OCI-LY7 (cell line): ENCODE measurements at regions not wholly inside any gene's neighbourhood (a gene's known extent, or its start where the extent isn't known, plus 50 kb on each side); places are given as distances from the start of the nearest gene placed in this dataset.

Source experiments
- BruUV-seq: library from RNA; stranded (reverse); fragments of 400-500 nt; replicated peaks from 2 replicates; lab custom pipeline; 2021; lab: Mats Ljungman, UMichigan
- CTCF ChIA-PET: fragments of 300-600 bp; sonication (Branson Sonifier 250); formaldehyde crosslinking; loops from one replicate; lab custom pipeline; 2022; ENCODE audit warnings: antibody characterized with exemption; ENCODE audit not compliant: unreplicated experiment; lab: Charles Lee
- POLR2A ChIA-PET: fragments of 300-600 bp; sonication (Branson Sonifier 250); formaldehyde crosslinking; loops from one replicate; lab custom pipeline; 2022; ENCODE audit warnings: antibody characterized with exemption; lab: Charles Lee
- DNase-seq: peaks from one replicate; pipeline ENCODE4 v3.0.0-alpha.2; 2015; ENCODE audit warnings: low spot score
- H2AFZ ChIP-seq: fragments of 200-600 bp; sonication (generic), shearing (Covaris generic); 2 replicates; pipeline ENCODE4 v1.6.1; 2014; ENCODE audit warnings: mild to moderate bottlenecking, antibody characterized with exemption, low read length, moderate library complexity
- H3K27ac ChIP-seq: fragments of 200-600 bp; sonication (generic); 2 replicates; pipeline ENCODE4 v1.5.1; 2014; ENCODE audit warnings: mixed run types, low read depth, mild to moderate bottlenecking, moderate library complexity, low read length, inconsistent platforms; ENCODE audit not compliant: poor library complexity, severe bottlenecking
- H3K36me3 ChIP-seq: fragments of 200-600 bp; sonication (generic); 2 replicates; pipeline ENCODE4 v1.6.1; 2014; ENCODE audit warnings: mild to moderate bottlenecking, antibody characterized with exemption, low read length, moderate library complexity, mixed read lengths; ENCODE audit not compliant: insufficient read depth
- H3K4me1 ChIP-seq: fragments of 200-600 bp; sonication (generic); 2 replicates; pipeline ENCODE4 v1.5.1; 2014; ENCODE audit warnings: mild to moderate bottlenecking, low read length; ENCODE audit not compliant: insufficient read depth, poor library complexity, severe bottlenecking
- H3K4me2 ChIP-seq: fragments of 200-600 bp; sonication (generic); 2 replicates; pipeline ENCODE4 v1.6.1; 2014; ENCODE audit warnings: mild to moderate bottlenecking, low read length
- H3K4me3 ChIP-seq: fragments of 200-600 bp; sonication (generic); 2 replicates; pipeline ENCODE4 v1.5.1; 2014; ENCODE audit warnings: mild to moderate bottlenecking, low read depth, low read length; ENCODE audit not compliant: poor library complexity, severe bottlenecking
- H3K79me2 ChIP-seq: fragments of 200-600 bp; sonication (generic); 2 replicates; pipeline ENCODE4 v1.6.1; 2016; ENCODE audit warnings: low read depth, mild to moderate bottlenecking, low read length, moderate library complexity, mixed read lengths; ENCODE audit not compliant: insufficient read depth
- H3K9me2 ChIP-seq: fragments of 200-600 bp; sonication (generic); 2 replicates; pipeline ENCODE4 v1.6.1; 2016; ENCODE audit warnings: mild to moderate bottlenecking, low read length, mixed read lengths; ENCODE audit not compliant: insufficient read depth
- H3K9me3 ChIP-seq: fragments of 200-600 bp; sonication (generic); 2 replicates; pipeline ENCODE4 v1.6.1; 2014; ENCODE audit warnings: mild to moderate bottlenecking, mixed run types, low read length, mixed read lengths
- H4K20me1 ChIP-seq: fragments of 200-600 bp; sonication (generic); 2 replicates; pipeline ENCODE4 v1.6.1; 2014; ENCODE audit warnings: mild to moderate bottlenecking, antibody characterized with exemption, low read length, moderate library complexity, mixed read lengths; ENCODE audit not compliant: insufficient read depth
- CTCF ChIP-seq: fragments of 200-600 bp; sonication (generic); conservative IDR thresholded peaks from 2 replicates; pipeline ENCODE4 v1.5.1; 2014; ENCODE audit warnings: mild to moderate bottlenecking, antibody characterized with exemption, low read length, moderate library complexity, mixed read lengths
- EZH2phosphoT487 ChIP-seq: fragments of 200-600 bp; sonication (generic); IDR thresholded peaks from 2 replicates; pipeline ENCODE4 v1.6.1; 2018; ENCODE audit warnings: low read depth, borderline replicate concordance, mild to moderate bottlenecking, mixed run types, antibody characterized with exemption, low read length, moderate library complexity, mixed read lengths
- intact Hi-C: fragments of 100-400 bp; cut with micrococcal nuclease; formaldehyde crosslinking; loops from one replicate; pipeline ENCODE4 v1.10.0; 2022; ENCODE audit not compliant: unreplicated experiment

GRCh38 chrX:10831716-10832502, 211.5 kb upstream of the MID1 start:
- Histone ChIP-seq H3K36me3 (no peaks in the 10 kb centered on the region), H3K9me2 (no peaks in the 10 kb centered on the region), H2AFZ (no peak overlapping the region), H3K4me1 (no peaks in the 10 kb centered on the region), H3K4me3 (no peak overlapping the region), H3K79me2 (no peaks in the 10 kb centered on the region), H3K4me2 (no peak overlapping the region), H3K27ac (no peak overlapping the region), H3K9me3 (no peaks in the 10 kb centered on the region), H4K20me1 (no peaks in the 10 kb centered on the region)
- TF ChIP-seq EZH2phosphoT487, result no peak
- no peak for TF ChIP-seq CTCF
- ChIA-PET CTCF (no interaction called here), POLR2A (no interaction called here)
- DNase-seq, result no peak
- BruUV-seq, result no TSS peak
- intact Hi-C loops, result no loop called here

GRCh38 chrX:10833299-10834169, 213.1 kb upstream of the MID1 start:
- BruUV-seq, result no TSS peak
- H3K79me2 ChIP-seq, result no peaks in the 10 kb centered on the region
- H3K9me3 ChIP-seq, result no peaks in the 10 kb centered on the region
- no peak overlapping the region for H3K27ac ChIP-seq
- intact Hi-C loops, result no loop called here
- ChIA-PET CTCF (no interaction called here), POLR2A (no interaction called here)
- no peak for TF ChIP-seq CTCF
- H2AFZ ChIP-seq, result no peak overlapping the region
- H3K9me2 ChIP-seq, result no peaks in the 10 kb centered on the region
- no peaks in the 10 kb centered on the region for H3K36me3 ChIP-seq
- H3K4me1 ChIP-seq, result no peaks in the 10 kb centered on the region
- H4K20me1 ChIP-seq, result no peaks in the 10 kb centered on the region
- no peak for DNase-seq
- H3K4me2 ChIP-seq, result no peak overlapping the region
- H3K4me3 ChIP-seq, result no peak overlapping the region

- DNase-seq, result no peak
- Histone ChIP-seq H3K79me2 (no peaks in the 10 kb centered on the region), H2AFZ (no peak overlapping the region), H3K27ac (no peak overlapping the region), H3K9me3 (no peaks in the 10 kb centered on the region), H4K20me1 (no peaks in the 10 kb centered on the region), H3K4me3 (no peak overlapping the region), H3K36me3 (no peaks in the 10 kb centered on the region), H3K4me1 (no peaks in the 10 kb centered on the region), H3K4me2 (no peak overlapping the region), H3K9me2 (no peaks in the 10 kb centered on the region)
- no peak for TF ChIP-seq EZH2phosphoT487
- TF ChIP-seq CTCF, result no peak
- POLR2A ChIA-PET, result no interaction called here
- CTCF ChIA-PET, result no interaction called here
- intact Hi-C loops, result no loop called here
- BruUV-seq, result no TSS peak
Measured at GRCh38 chrX:10841579-10841978, 221.2 kb upstream of the MID1 start.
